Panc1 (cell line): ENCODE measurements at regions not wholly inside any gene's neighbourhood (a gene's known extent, or its start where the extent isn't known, plus 50 kb on each side); places are given as distances from the start of the nearest gene placed in this dataset.

Source experiments
- ATAC-seq: fragments of 200-7000 bp; cut with Tn5 transposase; 2 replicates; pipeline ENCODE4 v1.9.1; 2020; ENCODE audit warnings: mild to moderate bottlenecking, moderate library complexity
- BruUV-seq: library from RNA; stranded (reverse); fragments of 400-500 nt; replicated peaks from 2 replicates; lab custom pipeline; 2021; lab: Mats Ljungman, UMichigan
- CTCF ChIA-PET: fragments of 300-600 bp; sonication (Branson Sonifier 250); formaldehyde crosslinking; loops from one replicate; lab custom pipeline; 2022; ENCODE audit warnings: antibody characterized with exemption; lab: Charles Lee
- POLR2A ChIA-PET: fragments of 300-600 bp; sonication (Branson Sonifier 250); formaldehyde crosslinking; loops from one replicate; lab custom pipeline; 2022; ENCODE audit warnings: antibody characterized with exemption; lab: Charles Lee
- DNase-seq: peaks from one replicate; pipeline ENCODE4 v3.0.0-alpha.2; 2010; ENCODE audit warnings: low read depth, low spot score
- H3K27ac ChIP-seq: 2 replicates; pipeline ENCODE4 v1.5.1; 2011; ENCODE audit warnings: mild to moderate bottlenecking, low read length, inconsistent platforms
- H3K27me3 ChIP-seq: fragments of 200-500 bp; sonication (Bioruptor generic); 2 replicates; pipeline ENCODE4 v1.6.0; 2014; ENCODE audit warnings: low read length, inconsistent platforms; ENCODE audit not compliant: control insufficient read depth, insufficient read depth
- H3K36me3 ChIP-seq: fragments of 200-500 bp; sonication (Bioruptor generic); 2 replicates; pipeline ENCODE4 v1.5.1; 2014; ENCODE audit warnings: inconsistent platforms, mild to moderate bottlenecking, low read length, moderate library complexity; ENCODE audit not compliant: control insufficient read depth, insufficient read depth
- H3K4me1 ChIP-seq: 2 replicates; pipeline ENCODE4 v1.5.1; 2011; ENCODE audit warnings: inconsistent platforms, mild to moderate bottlenecking, low read length, moderate library complexity; ENCODE audit not compliant: control insufficient read depth, insufficient read depth
- H3K4me3 ChIP-seq, 2 experiments: 2 replicates each; pipeline ENCODE4 v1.5.1; 2011 to 2012; ENCODE audit warnings: low read depth in 2 of 2, low read length in 2 of 2, mild to moderate bottlenecking in 2 of 2, inconsistent platforms in 1 of 2, moderate library complexity in 1 of 2
- H3K9me3 ChIP-seq: fragments of 200-500 bp; sonication (Bioruptor generic); 2 replicates; pipeline ENCODE4 v1.5.1; 2014; ENCODE audit warnings: low read depth, mild to moderate bottlenecking, inconsistent platforms, low read length, moderate library complexity; ENCODE audit not compliant: control insufficient read depth, insufficient read depth
- CTCF ChIP-seq: fragments of 450-650 bp; IDR thresholded peaks from 2 replicates; pipeline ENCODE4 v1.5.1; 2017; ENCODE audit warnings: mild to moderate bottlenecking
- POLR2AphosphoS5 ChIP-seq: IDR thresholded peaks from 2 replicates; pipeline ENCODE4 v1.6.1; 2012; ENCODE audit warnings: mild to moderate bottlenecking, low read depth, low read length, moderate library complexity
- REST ChIP-seq, 2 experiments: IDR thresholded peaks; 2 replicates each; pipeline ENCODE4 v1.6.1; 2011 to 2012; ENCODE audit warnings: low read depth in 2 of 2, control low read depth in 1 of 2, low read length in 1 of 2, mild to moderate bottlenecking in 1 of 2, moderate library complexity in 1 of 2; ENCODE audit not compliant: insufficient read depth in 1 of 2
- SIN3A ChIP-seq: IDR thresholded peaks from 2 replicates; pipeline ENCODE4 v1.6.1; 2012; ENCODE audit warnings: low read depth, mild to moderate bottlenecking, low read length, moderate library complexity, borderline replicate concordance; ENCODE audit not compliant: insufficient read depth
- TCF7L2 ChIP-seq: IDR thresholded peaks from 2 replicates; pipeline ENCODE4 v1.6.1; 2011; ENCODE audit warnings: mild to moderate bottlenecking, low read depth, low read length, inconsistent platforms
- in situ Hi-C: cut with HindIII; loops from 2 replicates; pipeline ENCODE4 v1.10.0; 2016; ENCODE audit warnings: low sequenced_read_pairs, low pct_unique_long_range_greater_than_20kb
- intact Hi-C: fragments of 100-400 bp; cut with micrococcal nuclease; formaldehyde crosslinking; loops from one replicate; pipeline ENCODE4 v1.10.0; 2022; ENCODE audit not compliant: unreplicated experiment

- DNase-seq (no peak), ATAC-seq (no peak)
- CTCF ChIA-PET, result no interaction called here
- Histone ChIP-seq H3K36me3 (no peaks in the 10 kb centered on the region), H3K27ac (no peak overlapping the region), H3K4me1 (no peaks in the 10 kb centered on the region), H3K27me3 (no peaks in the 10 kb centered on the region; the same call in 1 of the 2 replicates), H3K9me3 (no peaks in the 10 kb centered on the region), H3K4me3 (no peak overlapping the region)
- TF ChIP-seq CTCF, result no peak
- no peak for TF ChIP-seq TCF7L2
- TF ChIP-seq SIN3A, result no peak
- no peak for TF ChIP-seq POLR2AphosphoS5
- no peak for TF ChIP-seq REST (IDR thresholded peaks at IDR 0.05; ENCODE audit: insufficient read depth in 1 of 2, low read depth in 2 of 2, low read length in 1 of 2)
- in situ Hi-C loops, result no loop called here
- intact Hi-C loops, result no loop called here
- no TSS peak for BruUV-seq
- POLR2A ChIA-PET, result no interaction called here
Observed at GRCh38 chr16:50960517-50961202, 190.4 kb downstream of the SALL1 start.

GRCh38 chr16:50957056-50957455 lies 194.0 kb downstream of the SALL1 start:
- intact Hi-C loops, result no loop called here
- DNase-seq, result no peak
- no peak for ATAC-seq
- H3K27ac ChIP-seq, result no peak overlapping the region
- ChIA-PET CTCF (no interaction called here), POLR2A (no interaction called here)
- no TSS peak for BruUV-seq
- no peaks in the 10 kb centered on the region for H3K27me3 ChIP-seq
- H3K36me3 ChIP-seq, result no peaks in the 10 kb centered on the region
- TF ChIP-seq REST (IDR thresholded peaks at IDR 0.05; ENCODE audit: insufficient read depth in 1 of 2, low read depth in 2 of 2, low read length in 1 of 2) (no peak), SIN3A (no peak), TCF7L2 (no peak), POLR2AphosphoS5 (no peak), CTCF (no peak)
- H3K4me3 ChIP-seq, result no peak overlapping the region
- H3K4me1 ChIP-seq, result no peaks in the 10 kb centered on the region
- H3K9me3 ChIP-seq, result no peaks in the 10 kb centered on the region
- in situ Hi-C loops, result no loop called here
